ENCODE measurements at regions not wholly inside any gene's neighbourhood (a gene's known extent, or its start where the extent isn't known, plus 50 kb on each side); places are given as distances from the start of the nearest gene placed in this dataset.
A peak's percentile ranks its signal among the peaks of the same experiment; 100 is the strongest.

DNA sequence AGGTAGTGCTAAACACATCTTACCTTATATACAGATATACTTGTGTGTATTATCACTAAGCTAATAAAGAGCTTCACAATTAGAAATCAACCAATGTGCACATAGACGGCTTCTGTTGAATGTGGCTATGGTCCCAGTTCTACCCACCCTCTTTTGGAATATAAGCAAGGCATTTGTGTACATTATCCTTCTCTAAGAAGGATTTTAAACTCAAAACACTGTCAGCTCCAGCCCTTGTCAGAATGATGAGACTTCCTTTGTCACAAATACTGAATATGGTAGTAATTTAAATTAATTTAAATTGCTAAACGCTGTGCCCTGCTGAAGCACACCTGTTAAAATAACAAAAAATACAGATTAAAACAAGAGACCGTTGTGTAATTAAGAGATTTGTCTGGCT, 107.9 kb upstream of the GRAMD2B start:
- DNase-seq = no peak

DNA sequence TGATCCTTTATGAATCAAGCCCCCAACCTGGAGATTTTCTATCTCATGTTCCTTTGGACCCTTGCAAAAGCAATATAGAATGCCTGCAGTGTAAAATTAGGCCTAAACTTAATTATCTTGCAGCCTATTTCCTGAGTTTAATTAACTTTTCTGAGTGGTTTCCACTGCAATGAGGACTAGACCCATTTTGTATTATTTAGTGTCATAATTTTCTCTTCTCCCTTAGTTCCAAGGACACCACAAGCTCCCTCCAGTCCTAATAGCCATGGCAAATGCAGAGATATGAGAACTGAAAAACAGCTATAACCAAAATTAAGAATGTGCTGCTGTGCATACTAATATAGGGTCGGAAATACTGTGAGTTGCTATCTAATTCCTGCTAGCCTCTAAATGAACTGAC, 90.9 kb upstream of the GRAMD2B start:
- DNase-seq = no peak

DNA sequence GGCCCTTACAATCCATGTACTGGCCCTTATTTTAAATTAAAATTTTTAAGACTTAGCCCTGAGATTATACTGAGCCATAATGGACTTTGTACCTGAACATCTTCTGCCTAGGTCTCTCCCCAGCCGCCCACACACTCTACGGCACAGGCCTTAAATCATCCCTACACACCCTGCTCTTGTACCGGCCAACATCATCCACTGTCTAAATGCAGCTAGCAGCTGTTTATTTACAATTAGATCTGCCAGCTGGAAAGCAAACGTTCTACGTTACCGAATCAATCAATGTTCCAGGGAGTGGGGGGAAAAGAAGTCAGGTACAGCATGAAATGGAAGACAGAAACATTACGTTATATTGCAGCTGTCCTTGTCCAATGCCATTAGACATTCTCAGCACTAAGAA, 88.4 kb upstream of the GRAMD2B start:
- no peak for DNase-seq

- DNase-seq = no peak
Observed at GRCh38 chr5:126335886-126336285, 87.3 kb upstream of the GRAMD2B start.

GRCh38 chr5:126338635-126339034, 84.6 kb upstream of the GRAMD2B start:
- no peak for DNase-seq

DNA sequence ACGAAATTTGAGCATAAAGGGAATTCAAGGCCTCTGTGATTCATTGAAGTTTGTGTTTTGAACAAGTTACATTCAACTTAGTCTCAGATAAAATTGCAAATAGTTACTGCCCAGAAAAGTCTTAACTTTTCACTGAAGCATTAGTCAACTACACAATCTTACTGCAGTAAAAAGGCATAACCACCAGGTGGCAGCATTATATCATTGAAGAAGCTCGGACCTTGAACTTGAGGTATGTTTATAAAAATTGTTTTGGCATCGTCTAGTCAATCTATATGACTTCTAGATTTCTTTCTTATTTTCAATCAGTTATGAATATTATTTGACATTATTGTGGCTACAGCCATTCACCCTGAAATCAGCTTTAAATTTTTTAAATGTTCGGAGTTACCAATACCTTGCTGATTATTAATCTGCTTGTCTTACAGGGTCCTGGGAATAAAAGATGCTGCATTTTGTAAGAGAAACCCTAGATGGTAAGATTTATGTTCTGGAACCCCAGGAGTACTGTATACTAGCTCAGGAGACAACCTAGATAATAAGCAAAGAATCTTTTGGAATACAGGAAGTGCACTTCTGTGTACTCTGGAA, 83.9 kb upstream of the GRAMD2B start:
- DNase-seq = peak in 1 of 2 experiments; percentile 2

GRCh38 chr5:126341906-126342630, 81.1 kb upstream of the GRAMD2B start:
- no peak for DNase-seq

GRCh38 chr5:126348855-126349635, 74.2 kb upstream of the GRAMD2B start:
- no peak for DNase-seq

DNA sequence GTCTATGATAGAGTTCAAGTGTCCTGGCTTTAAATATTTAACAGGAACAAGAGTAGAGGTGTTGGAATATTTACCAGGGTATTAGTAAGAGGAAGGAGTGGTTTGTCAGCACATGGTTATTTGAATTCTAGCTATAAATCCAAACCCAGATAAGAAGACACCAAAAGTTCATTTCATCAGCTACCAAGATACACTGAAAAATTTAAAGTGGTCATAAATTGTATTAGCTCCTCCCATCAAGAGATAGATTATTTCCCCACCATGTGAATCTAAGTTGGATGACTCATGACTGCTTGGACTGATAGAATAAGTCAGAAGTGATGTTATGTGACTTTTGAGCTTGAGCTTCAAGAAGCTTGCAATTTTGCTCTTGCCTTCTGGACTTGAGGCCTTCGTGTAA, 72.1 kb upstream of the GRAMD2B start:
- no peak for DNase-seq

GRCh38 chr5:126354012-126354857, 69.0 kb upstream of the GRAMD2B start:
- DNase-seq = no peak

DNA sequence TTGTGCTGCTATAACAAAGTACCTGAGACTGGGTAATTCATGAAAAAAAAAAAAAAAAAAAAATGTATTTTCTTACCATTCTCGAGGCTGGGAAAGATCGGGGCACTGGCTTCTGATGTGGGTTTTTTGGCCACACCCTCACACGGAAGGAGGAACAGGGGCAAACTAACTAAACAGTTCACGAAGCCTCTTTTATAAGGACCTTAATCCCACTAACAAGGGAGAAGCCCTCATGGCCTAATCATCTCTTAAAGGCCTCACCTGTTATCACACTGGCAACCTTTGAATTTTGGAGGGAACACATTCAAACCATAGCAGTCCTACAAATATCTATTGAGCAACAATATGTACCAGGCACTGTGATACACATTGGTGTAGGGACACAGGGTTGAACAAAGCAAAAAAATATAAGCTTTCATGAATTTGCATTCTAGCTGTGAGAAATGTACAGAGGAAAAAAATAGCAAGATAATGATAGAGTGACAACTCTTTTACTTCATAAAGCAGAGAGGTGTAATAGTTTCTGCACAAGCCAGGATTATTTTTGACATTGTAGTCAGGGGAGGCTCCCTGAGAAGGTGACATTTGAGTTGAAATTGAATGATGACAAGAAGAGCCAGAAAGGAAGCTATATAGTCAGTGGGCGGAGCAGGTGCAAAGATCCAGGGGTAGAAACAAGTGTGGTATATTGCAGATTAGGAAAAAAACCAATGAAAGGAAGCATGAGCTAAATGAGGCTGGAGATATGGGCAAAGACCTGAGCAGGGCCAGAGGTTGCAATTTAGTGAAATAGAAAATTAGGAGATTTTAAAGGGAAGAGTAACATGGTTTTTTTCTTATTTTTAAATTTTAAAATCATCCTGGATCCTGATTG, 68.1 kb upstream of the GRAMD2B start:
- no peak for DNase-seq

DNA sequence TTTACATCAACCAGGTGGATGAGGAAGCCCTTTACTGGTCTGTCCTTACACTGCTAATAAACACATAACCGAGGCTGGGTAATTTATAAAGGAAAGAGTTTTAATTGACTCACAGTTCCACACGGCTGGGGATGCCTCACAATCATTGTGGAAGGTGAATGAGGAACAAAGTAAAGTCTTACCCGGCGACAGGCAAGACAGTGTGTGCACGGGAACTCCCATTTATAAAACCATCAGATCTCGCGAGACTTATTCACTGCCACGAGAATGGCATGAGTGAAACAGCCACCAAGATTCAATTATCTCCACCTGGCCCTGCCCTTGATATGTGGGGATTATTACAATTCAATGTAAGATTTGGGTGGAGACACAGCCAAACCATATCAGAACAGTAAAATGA, 67.3 kb upstream of the GRAMD2B start:
- DNase-seq = no peak

GRCh38 chr5:126357585-126358342, 65.4 kb upstream of the GRAMD2B start:
- DNase-seq = no peak

DNA sequence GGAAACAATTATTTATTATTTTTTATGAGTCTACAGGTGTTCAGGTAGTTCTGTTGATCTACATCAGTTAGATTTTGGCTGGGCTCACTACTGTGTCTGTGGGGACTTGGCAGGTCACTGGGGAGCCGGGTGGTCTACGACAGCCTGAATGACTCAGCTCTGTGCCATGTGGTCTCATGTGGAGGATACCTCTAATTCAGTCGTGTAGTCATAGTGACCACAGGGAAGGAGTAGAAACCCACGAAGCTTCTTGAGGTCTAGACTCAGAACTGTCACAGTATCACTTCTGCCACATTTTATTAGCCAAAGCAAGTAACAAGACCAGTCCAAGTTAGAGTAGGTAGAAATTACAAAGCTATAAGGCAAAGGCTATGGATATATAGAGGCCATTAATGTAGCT, 64.7 kb upstream of the GRAMD2B start:
- DNase-seq = no peak

GRCh38 chr5:126359884-126360283, 63.3 kb upstream of the GRAMD2B start:
- no peak for DNase-seq

DNA sequence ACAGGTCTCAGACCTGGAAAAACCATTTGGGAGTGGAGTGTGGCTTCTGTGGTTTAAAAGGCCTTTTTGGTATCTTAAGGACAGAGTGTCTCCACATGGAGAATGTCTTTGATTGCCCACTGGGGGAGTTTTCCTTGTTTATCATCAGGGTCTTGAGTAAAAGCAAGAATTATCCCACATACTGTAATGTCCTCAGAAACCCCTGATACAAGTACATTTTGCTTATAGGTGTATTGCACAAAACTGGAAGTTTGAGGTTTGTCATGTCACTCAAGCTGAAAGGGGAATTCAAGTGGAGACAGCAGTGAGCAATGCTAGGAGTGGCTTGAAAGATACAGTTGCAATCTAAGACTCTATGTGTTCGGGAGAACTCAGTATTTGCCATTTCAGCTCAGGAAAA, 62.7 kb upstream of the GRAMD2B start:
- DNase-seq = no peak

- DNase-seq = no peak
Observed at GRCh38 chr5:126363658-126364057, 59.6 kb upstream of the GRAMD2B start.

DNA sequence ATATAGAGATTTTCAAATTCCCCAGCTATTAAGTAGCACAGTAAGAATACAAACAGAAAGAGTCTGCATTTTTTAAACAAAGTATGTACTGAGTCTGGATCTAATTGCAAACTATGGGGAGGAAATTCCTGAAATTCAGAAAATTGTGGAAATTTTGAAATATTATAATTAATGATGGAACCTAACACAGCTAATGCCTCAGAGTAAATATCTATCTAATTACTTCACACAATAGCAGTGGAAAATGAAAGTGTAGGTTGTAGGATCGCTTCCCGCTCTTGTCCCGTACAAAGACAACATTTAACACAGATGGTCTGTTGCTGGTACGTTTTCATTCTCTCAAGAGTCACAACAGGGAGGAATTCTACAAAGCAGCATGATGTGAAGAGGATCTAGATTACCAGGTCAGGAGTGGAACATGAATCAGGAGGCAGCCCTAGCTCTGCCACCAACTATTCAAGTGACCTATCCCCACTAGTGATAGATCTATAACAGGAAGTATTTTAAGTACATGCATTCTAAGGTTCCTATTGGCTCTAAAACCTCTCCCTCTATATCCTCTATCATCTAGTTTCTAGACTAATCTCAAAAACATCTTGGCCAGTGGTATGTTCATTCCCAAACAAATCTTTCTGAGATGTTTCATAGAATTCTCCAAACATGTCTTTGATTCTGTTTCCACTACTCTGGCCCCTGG, 58.9 kb upstream of the GRAMD2B start:
- DNase-seq = no peak

GRCh38 chr5:126365446-126366198, 57.6 kb upstream of the GRAMD2B start:
- DNase-seq = no peak

GRCh38 chr5:126366199-126366560, 57.0 kb upstream of the GRAMD2B start:
- no peak for DNase-seq

All from NCI-H1930 (cell line).